ENCODE measurements at regions not wholly inside any gene's neighbourhood (a gene's known extent, or its start where the extent isn't known, plus 50 kb on each side); places are given as distances from the start of the nearest gene placed in this dataset.

GRCh38 chr15:93780073-93780472, 451.3 kb upstream of the MCTP2 start:
- TF ChIP-seq POLR2A (IDR thresholded peaks at IDR 0.05) = no peak
- no peak for TF ChIP-seq CTCF (IDR thresholded peaks at IDR 0.05)
- intact Hi-C loops (cut with DNase I; ENCODE audit: low total_unique reads) = no loop called here
- H3K4me3 ChIP-seq (ENCODE audit: low read depth, poor library complexity, severe bottlenecking) = no peak overlapping the region
- 90 to 94% methylated on average over 4 of the region's 4 CpGs for WGBS, 2 donors
- no peak for DNase-seq (ENCODE audit: low spot score in 2 of 2)

- WGBS, 2 donors = 83 to 87% methylated on average over 4 of the region's 4 CpGs
- intact Hi-C loops (cut with DNase I; ENCODE audit: low total_unique reads) = no loop called here
- TF ChIP-seq CTCF (IDR thresholded peaks at IDR 0.05) (no peak), POLR2A (IDR thresholded peaks at IDR 0.05) (no peak)
These were observed 452.0 kb upstream of the MCTP2 start for GRCh38 chr15:93779341-93779740.

GRCh38 chr15:93771196-93772030, 459.9 kb upstream of the MCTP2 start:
- WGBS, 2 donors = 49 to 53% methylated on average over 4 of the region's 4 CpGs
- intact Hi-C loops (cut with DNase I; ENCODE audit: low total_unique reads) = no loop called here
- TF ChIP-seq CTCF (IDR thresholded peaks at IDR 0.05) (no peak), POLR2A (IDR thresholded peaks at IDR 0.05) (no peak)
- no peak overlapping the region for H3K4me3 ChIP-seq (ENCODE audit: low read depth, poor library complexity, severe bottlenecking)
- DNase-seq (ENCODE audit: low spot score in 2 of 2) = no peak

More at GRCh38 chr15:93779341-93779740, 452.0 kb upstream of the MCTP2 start:
- no peak overlapping the region for H3K4me3 ChIP-seq (ENCODE audit: low read depth, poor library complexity, severe bottlenecking)
- no peak for DNase-seq (ENCODE audit: low spot score in 2 of 2)

GRCh38 chr15:93770788-93771187, 460.6 kb upstream of the MCTP2 start:
- intact Hi-C loops (cut with DNase I; ENCODE audit: low total_unique reads) = no loop called here
- no peak overlapping the region for H3K4me3 ChIP-seq (ENCODE audit: low read depth, poor library complexity, severe bottlenecking)
- 32 to 42% methylated on average over 1 of the region's 1 CpG for WGBS, 2 donors
- DNase-seq (ENCODE audit: low spot score in 2 of 2) = no peak
- no peak for TF ChIP-seq CTCF (IDR thresholded peaks at IDR 0.05)
- no peak for TF ChIP-seq POLR2A (IDR thresholded peaks at IDR 0.05)

- no peak for TF ChIP-seq POLR2A (IDR thresholded peaks at IDR 0.05)
- TF ChIP-seq CTCF (IDR thresholded peaks at IDR 0.05) = no peak
- DNase-seq (ENCODE audit: low spot score in 2 of 2) = no peak
- intact Hi-C loops (cut with DNase I; ENCODE audit: low total_unique reads) = no loop called here
- WGBS, 2 donors = 92 to 98% methylated on average over 3 of the region's 3 CpGs
- H3K4me3 ChIP-seq (ENCODE audit: low read depth, poor library complexity, severe bottlenecking) = no peak overlapping the region
These were observed 469.3 kb upstream of the MCTP2 start for GRCh38 chr15:93762036-93762435.

GRCh38 chr15:93759629-93760028, 471.7 kb upstream of the MCTP2 start:
- WGBS, 2 donors = 56 to 63% methylated on average over 3 of the region's 3 CpGs

More at GRCh38 chr15:93759629-93760028, 471.7 kb upstream of the MCTP2 start:
- DNase-seq (ENCODE audit: low spot score in 2 of 2) = no peak
- H3K4me3 ChIP-seq (ENCODE audit: low read depth, poor library complexity, severe bottlenecking) = no peak overlapping the region
- intact Hi-C loops (cut with DNase I; ENCODE audit: low total_unique reads) = no loop called here
- no peak for TF ChIP-seq CTCF (IDR thresholded peaks at IDR 0.05)
- TF ChIP-seq POLR2A (IDR thresholded peaks at IDR 0.05) = no peak
